ENCODE measurements at regions not wholly inside any gene's neighbourhood (a gene's known extent, or its start where the extent isn't known, plus 50 kb on each side); places are given as distances from the start of the nearest gene placed in this dataset.
"Not testable (repeated sequence)": the region's sequence is repeated elsewhere in the genome, so short reads cannot be mapped to it uniquely, and the experiment has no call there.

DNA sequence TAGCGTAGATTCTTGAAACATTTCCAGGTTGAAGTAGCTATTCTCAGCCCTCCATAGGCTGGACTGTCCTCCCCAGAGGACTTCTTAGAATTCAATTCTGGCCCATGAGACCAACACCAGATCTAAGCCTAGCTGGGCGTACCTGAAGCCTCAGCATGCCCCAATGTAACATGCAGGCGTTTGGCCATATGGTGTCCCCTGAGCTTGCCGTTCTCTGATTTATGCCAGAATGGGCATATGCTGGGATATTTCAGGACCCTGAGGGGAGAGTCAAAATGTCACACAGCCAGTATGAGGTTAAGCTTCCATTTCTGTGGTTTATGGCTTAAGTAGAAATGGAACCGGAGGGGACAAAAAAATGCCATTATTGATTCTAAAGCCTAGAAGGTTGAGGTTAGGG lies 317.7 kb upstream of the OBI1 start:
- no peak for DNase-seq

DNA sequence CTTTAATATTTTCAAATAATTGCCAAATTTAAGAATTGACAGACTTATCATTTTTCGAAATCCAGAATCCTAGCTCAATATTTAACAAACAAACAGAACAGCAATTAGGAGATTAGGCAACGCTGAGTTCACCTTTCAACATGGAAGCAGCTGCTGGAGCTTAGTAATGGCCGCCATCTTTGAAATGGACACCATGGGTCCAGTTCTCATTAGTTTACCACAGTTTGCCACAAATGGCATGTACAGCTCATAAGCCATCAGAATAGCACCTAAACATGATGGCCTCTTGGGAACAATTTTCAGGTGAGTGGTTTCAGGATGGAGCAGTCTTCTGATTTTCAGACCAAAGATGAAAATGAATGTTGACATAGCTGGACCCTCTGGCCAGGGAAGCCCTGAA lies 313.6 kb upstream of the OBI1 start:
- DNase-seq = no peak

DNA sequence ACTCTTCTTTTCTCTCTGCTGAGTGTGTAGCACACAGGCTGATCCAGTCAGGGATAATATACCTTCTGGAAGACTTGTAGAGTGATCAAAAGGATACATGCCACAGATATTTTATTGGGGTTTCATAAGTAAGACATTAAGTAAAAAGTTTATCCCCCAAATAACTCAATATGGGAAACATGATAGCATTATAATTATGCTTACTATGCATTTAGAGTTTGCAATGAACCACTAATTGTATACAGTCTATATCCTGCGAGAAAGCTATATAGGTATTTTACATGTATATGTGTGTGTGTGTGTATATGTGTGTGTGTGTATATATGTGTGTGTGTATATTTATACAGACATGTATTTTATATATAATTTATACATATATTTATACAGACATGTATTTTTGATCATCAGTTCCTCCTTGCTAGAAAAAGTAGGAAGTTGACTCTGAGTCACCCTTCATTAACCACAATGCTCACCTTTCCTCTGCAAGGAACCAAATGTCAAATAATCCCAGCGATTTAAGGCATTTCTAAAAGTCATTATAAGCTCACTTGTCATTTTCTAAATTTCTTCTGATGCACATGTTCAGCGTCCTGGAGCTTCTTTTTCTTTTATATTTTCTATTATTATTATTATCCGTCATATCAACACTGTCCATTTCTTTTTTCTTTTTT lies 312.5 kb upstream of the OBI1 start:
- DNase-seq = no peak

DNA sequence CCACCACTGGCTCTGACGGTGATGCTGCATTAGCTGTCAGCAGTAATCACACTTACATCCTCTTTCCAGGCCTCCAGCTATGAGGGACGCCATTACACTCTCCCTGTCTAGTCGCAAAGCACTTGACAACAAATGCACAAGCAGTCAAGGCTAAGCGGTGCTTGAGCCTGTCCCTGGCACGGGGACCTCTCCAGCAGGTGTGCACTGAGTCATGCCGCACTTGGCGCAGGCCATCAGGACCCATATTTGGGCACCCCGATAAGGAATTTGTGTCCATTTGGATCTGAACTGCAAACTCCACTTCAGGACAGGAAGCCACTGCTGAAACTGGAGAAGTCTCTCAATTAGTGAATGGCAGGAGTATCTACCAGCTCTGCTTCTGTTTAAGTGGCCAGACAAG lies 301.9 kb upstream of the OBI1 start:
- DNase-seq = no peak

DNA sequence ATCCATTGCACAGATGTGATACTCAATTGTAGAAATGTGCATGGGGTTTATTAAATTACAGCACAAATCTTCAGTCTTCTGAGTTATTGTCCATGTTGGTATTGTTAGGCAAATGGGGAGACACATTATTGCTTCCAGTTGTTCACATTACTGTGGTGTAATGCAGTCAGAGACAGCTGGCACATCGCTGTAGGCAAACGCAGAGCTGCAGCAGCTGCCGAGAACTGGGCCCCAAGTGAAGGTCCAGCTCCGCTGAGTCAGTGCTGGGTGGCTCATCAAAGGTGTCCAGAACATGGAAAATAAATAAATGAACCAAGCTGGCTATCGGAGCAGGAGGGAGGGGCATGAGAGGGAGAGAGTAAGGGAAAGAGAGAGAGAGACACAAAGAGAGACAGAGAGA lies 299.1 kb upstream of the OBI1 start:
- DNase-seq = no peak

DNA sequence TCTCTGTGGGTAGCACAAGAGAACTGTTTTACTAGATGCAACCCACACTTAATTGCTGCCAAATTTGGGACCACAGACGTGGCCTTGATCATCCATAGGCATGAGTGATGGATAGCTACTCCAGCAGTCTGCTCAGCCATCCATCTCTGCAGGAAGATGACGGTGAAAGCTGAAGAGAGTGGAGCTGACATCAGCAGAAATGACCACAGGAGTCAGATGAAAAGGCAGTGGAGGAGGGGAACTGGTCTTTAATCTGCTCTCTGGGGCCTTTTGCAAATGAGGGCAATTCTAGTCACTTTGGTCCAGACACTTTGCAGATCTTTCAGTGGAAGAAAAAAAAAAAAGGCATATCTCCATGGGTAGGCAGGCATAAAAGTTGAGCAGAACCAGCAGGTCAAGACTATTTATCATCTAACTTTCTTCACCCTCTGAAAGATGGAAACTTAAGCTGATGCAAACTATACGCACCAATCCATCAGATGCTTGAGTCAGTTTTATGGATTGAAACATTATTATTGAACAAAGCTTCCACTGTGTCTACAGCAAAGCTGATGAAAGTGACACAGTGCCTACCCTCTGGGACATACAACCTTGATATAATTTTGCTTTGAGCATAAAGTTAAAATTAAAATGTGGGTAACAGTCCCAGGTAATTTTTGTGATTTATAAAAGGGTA lies 281.6 kb upstream of the OBI1 start:
- DNase-seq = no peak

DNA sequence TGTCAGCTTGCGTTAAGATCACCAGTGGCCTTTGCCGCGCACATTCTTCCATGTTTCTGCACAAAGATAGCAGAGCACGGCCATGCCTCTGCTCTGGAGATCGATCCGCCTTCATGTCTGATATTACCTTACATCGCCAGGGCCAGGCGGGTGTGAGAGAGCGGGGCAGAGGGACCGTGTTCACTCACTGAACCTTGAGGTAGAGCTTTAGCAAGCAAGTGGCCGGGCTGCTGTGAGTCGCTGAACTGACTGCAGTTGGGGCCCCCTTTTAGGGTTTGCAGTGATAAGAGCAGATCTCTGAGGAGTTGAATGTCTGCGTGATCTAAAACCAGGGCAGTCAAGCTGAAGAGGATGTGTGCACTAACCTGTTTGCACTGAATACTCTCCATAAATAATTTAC lies 275.4 kb upstream of the OBI1 start:
- DNase-seq = no peak

DNA sequence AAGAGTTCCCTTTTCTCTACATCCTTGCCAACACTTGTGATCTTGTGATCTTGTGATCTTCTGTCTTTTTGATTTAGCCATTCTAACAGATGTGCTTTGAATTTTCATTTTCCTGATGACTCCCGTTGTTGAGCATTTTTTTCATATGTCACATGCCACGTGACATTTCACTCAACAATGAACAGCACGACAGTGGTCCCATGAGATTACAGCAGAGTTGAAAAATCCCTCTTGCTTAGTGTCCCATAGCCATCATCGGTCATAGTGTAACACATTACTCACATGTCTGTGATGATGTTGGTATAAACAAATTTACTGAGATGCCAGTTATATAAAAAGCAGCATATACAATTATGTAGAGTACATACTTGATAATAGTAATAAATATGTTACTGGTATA lies 256.1 kb upstream of the OBI1 start:
- no peak for DNase-seq

DNA sequence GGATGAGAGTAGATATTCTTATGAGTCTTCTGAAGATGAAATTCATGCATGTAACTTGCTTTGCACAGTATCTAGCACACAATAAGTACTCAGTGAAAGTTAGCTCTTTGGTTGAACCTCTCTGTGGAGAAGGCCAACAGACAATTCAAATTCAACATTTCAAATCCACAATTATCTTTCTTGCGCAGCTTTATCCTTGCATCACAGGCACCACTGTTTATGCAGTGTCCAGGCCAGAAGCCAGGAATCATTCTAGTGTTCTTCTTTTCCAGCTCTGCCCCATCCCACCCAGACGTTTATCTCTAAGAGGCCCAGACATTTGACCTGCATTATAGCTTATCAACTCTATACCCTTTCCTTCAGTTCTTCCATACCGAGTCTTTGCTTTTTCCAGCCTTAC lies 254.7 kb upstream of the OBI1 start:
- no peak for DNase-seq

DNA sequence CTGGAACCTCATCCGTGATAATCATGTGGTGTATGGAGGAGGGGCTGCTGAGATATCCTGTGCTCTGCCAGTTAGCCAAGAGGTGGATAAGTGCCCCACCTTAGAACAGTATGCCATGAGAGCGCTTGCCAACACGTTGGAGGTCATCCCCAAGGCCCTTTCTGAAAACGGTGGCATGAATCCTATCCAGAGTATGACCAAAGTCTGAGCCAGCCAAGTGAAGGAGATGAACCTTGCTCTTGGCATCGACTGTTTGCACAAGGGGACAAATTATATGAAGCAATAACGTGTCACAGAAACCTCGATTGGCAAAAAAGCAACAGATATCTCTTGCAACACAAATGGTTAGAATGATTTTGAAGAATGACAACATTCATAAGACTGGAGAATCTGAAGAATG lies 251.2 kb upstream of the OBI1 start:
- no peak for DNase-seq

DNA sequence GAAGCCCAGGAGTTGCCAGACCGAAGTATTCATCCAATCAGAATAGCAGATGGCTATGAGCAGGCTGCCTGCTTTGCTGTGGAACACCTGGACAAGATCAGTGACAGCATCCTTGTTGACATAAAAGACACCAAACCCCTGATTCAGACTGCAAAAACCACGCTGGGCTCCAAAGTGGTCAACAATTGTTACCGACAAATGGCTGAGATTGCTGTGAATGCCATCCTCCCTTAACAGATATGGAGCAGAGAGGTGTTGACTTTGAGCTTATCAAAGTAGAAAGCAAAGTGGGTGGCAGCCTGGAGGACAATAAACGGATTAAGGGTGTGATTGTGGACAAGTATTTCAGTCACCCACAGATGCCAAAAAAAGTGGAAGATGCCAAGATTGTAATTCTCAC lies 250.3 kb upstream of the OBI1 start:
- DNase-seq = no peak

DNA sequence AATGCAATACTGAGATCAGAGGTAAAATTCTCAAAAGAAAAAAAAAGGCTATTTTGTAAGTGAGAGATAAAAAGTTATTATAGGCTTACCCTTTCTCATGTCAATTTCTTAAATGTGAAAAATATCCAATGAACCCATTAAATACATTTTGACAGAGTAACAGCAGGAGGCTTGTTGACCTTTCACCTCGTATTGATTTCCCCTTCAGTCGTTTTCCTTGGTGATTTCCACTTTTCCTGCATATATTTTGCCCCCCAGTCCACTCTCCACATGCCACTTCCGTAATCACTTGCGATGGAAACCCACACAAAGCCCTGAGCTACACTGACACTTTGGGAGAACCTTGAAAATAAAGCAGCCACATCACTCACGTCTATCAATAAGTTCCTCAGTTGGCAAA lies 248.1 kb upstream of the OBI1 start:
- no peak for DNase-seq

DNA sequence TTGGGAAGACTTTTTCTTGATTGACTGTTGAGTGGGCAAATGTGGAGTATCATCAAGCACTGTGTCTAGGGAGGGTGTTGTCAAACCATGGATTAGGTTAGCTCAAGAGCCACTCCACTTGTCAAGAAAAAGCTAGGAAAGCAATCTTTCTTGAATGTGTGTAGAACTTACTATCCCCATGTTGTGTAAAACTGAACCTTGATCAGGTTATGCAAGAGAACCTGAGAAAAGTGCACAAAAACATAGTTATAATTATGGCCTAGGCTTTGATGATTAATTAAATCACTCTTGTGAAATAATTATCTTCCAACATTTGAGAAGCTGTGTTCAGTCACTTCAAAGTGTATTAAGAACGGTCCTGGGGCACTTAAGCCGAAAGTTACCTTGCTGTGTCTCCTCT lies 238.2 kb upstream of the OBI1 start:
- no peak for DNase-seq

DNA sequence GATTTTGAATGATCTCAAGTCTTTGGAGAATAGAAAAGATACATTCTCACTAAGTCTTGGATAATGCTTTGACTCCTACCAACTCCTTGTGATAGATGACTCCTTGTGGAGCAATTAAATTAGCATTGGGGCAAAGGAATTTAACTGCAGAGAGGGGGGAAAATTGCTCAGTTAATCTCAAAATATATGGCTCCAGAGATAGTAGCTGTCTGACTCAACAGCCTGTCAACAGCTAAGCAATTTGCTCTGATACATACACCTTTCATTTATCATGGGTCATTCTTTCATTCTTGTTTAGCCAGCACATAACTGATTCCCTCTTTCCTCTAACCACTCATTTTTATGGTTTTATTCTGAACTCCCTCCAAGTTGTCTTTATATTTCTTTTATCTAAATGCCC lies 225.6 kb upstream of the OBI1 start:
- DNase-seq = no peak

DNA sequence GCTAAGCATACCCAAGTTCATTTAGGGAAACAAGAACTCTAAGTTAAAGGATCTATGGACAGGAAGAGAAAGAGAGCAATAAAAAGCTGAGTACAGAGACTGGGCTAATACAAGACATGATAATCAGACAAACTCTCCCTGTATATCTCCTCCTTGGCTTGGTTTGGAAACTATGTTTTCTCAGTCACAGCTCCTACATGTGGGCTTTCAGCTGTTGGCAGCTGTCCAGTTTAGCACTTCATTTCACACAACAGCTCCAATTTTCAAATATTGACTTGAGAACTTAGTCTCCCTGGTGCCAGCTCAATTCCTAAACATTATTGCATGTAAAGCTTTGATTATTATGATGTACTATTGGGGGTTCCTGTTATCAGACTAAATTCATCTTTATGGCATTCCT lies 222.8 kb upstream of the OBI1 start:
- no peak for DNase-seq

DNA sequence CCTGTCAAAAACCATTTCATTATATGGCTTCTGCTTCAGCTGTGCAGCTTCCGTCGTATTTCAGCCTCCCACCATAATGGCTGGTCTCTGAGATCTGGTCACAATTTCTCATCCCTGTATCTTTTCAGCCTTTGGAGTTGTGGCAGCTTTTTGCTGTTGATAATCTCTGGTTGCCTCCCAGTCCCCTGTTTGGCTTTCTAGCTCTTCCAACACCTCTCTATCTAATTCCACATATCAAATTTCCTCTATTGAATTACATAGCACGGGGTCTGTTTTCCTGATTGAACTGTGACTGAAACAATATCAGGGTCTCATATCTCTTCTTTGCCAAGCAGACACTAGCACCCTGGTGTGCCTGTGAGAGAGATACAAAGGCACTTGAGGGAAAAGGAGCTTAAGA lies 222.1 kb upstream of the OBI1 start:
- DNase-seq = no peak

DNA sequence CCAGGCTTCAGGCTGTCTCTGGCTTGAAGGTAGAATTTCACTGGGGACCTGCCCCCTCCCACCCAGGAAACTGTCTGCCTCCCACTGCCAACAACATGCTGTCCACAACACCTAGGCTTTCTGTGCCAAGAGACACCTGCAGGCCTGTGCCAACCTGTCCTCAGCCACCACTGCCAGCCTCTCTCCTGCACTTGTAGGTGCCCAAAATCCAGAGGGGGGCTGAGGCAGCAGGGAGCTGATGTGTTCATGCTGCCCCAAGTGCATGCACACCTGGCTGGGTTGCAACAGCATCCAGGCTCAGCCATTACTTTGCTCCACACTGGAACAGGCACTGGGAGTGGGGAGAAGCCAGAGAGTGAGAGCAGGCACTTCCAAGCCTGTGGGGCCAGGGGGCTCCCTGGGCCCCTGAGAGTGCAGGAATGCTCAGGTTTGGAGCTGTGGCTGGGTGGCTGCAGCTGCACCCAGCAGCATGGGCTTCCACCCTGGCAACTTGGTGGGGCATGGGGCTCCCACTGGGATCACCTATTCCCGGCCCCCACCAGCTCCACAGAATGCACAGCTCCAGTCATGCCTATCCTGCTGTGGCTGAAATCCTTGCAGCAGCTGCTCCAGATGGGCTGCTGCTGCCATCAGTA lies 218.1 kb upstream of the OBI1 start:
- DNase-seq = no peak

DNA sequence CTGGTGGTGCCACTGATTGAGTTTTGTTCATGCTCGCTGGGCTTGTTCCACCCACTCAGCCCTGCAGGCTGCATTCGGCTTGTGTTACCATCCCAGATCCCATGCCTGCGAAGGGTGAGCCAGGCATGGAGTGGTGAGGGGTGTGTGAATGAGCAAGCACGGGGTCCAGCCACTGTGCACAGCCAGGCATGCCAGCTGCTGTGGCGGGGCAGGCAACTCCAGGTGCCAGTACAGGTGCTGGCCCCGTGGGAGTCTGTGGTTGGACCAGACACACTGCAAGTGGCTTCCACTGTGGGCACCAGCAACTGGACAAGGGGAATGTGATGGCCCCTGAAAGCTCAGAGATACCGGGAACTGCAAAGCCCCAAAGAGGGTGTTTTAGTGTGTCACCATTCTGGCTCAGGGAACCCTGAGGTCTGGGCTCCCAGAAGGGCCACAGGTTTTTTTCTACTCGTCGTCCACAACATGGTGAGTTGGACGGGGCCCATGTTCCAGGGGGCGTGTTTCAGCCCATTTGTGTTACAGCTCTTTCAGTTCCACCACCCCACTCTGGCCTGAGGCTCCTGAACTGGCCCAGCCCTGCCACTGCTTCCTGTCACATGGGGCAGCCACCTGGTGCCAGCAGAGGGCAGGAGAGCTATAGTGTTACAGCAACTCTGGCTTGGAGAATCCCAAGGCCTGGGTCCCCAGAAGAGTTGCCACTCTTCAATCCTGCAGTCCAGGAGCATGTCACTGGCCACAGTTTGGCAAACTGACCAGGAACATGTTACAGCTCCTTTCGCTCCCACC lies 217.0 kb upstream of the OBI1 start:
- DNase-seq = no peak

DNA sequence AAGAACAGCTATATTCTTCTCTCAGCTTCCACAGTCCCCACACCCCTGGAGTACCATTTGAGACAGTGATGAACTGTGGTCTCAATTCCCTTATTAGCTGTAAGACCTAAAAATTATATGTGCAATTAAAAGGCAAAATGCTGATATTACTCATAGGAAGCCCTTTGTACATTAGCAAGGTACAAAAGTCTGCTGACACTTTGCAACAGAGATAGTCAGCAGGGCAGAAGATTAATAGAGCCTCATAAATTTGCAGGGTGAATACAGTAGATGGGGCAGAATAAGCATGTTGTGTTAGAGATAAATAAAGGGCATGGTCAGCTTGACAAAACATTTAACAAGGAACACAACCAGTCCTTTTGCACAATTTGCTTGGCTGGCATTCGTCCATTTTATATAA lies 210.0 kb upstream of the OBI1 start:
- DNase-seq = no peak

DNA sequence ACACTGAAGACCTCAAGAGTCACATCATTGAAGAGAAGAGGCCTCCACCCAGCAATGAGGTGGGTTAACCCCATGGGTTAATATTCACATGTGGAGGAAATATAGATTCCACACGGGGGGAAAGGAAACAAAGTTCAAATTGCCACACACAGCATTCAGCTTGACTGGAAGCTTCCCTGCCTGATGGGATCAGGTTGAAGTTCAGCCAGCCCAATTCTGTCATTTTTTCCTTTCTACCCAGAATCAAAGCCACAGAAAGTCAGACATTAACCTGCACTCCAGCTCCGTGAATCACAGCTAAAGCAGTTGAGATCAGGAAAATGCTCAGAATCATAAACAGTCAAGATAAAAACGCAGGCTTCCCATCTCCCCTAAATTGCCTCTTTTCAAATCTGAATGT lies 208.7 kb upstream of the OBI1 start:
- no peak for DNase-seq

DNA sequence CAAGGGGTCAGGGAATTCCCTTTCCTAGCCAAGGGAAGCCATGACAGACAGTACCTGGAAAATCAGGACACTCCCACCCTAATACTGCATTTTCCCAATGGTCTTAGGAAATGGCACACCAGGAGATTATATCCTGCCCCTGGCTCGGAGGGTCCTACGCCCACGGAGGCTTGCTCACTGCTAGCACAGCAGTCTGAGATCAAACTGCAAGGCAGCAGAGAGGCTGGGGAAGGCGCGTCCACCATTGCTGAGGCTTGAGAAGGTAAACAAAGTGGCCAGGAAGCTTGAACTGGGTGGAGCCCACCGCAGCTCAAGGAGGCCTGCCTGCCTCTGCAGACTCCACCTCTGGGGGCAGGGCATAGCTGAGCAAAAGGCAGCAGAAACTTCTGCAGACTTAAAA lies 207.1 kb upstream of the OBI1 start:
- not testable (repeated sequence) for DNase-seq

DNA sequence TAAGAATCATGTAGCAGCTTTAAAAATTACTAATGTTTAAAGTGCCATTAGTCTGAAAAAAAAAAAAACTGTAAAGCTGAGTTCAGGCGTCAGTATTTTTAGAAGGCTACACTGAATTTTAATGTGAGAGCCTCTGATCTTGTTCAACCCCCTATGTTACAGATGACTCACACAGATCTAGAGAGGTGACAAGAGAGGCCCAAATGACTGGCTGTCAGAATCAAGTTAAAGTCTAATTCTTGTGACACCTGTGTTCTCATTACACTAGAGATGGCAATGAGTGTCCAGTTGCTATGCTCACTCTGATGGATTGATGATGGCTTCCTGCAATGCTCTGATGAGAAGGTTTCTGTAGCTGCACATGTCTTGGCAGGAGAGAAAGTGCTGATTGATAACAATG lies 203.5 kb upstream of the OBI1 start:
- no peak for DNase-seq

DNA sequence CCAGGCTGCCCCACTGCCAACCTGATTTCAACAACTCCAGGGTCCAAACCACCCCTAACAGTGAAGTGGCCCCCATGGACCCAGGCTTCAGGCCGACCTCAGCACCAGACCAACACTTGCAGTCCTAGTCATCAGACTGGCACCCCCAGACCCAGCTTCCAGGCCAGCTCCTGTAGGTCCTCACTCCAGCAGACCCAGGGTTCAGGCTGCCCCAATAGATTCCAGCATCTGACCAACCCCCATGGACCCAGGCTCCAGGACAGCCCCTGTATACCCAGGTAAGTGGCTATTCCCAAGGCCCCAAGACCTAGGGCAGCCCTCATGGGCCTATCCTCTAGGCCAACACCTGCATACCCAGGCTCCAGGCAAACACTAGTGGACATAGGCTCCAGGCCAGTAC lies 193.8 kb upstream of the OBI1 start:
- no peak for DNase-seq

Measured in stimulated activated naive CD4-positive, alpha-beta T cell treated with Interleukin-2 at 50 U/mL for 16 hours (primary cell).